ENCODE measurements at regions not wholly inside any gene's neighbourhood (a gene's known extent, or its start where the extent isn't known, plus 50 kb on each side); places are given as distances from the start of the nearest gene placed in this dataset.
A peak's percentile ranks its signal among the peaks of the same experiment; 100 is the strongest.

- Mint-ChIP-seq H3K27ac (peak overlapping the region; percentile 66; the same call in 1 of the 2 replicates), H3K9me3 (peaks cover 5% of the 10 kb centered on the region; the same call in 2 of the 3 replicates), H3K27me3 (ENCODE audit: insufficient read depth, low read depth, poor library complexity) (peaks cover 1% of the 10 kb centered on the region), H3K36me3 (ENCODE audit: low read depth) (no peaks in the 10 kb centered on the region; the same call in 1 of the 3 replicates), H3K4me1 (peaks cover 23% of the 10 kb centered on the region), H3K4me3 (no peak overlapping the region)
- H3K27me3 ChIP-seq (ENCODE audit: insufficient read depth), result no peaks in the 10 kb centered on the region
- H3K4me1 ChIP-seq (ENCODE audit: insufficient read depth), result peaks cover 30% of the 10 kb centered on the region
- no peaks in the 10 kb centered on the region for H3K36me3 ChIP-seq (ENCODE audit: insufficient read depth)
- H3F3A ChIP-seq (replicated peaks; ENCODE audit: low read depth), result no peaks in the 10 kb centered on the region
- ATAC-seq (peak; percentile 60), DNase-seq (ENCODE audit: low spot score) (peak; percentile 8)
- peak overlapping the region; percentile 70 for H2AFZ ChIP-seq
- H3K4me3 ChIP-seq, result no peak overlapping the region
- 0 out of 2 replicates have a peak, but pooled peaks cover 15% of the 10 kb centered on the region for H3K9me2 ChIP-seq (ENCODE audit: insufficient read depth)
- no peaks in the 10 kb centered on the region for H4K20me1 ChIP-seq (replicated peaks; ENCODE audit: insufficient read depth)
- no peaks in the 10 kb centered on the region for H3K79me2 ChIP-seq (replicated peaks; ENCODE audit: insufficient read depth)
- H3K27ac ChIP-seq (ENCODE audit: low read depth), result no peak overlapping the region
- TF ChIP-seq EZH2 (IDR thresholded peaks at IDR 0.05; ENCODE audit: low read depth, unreplicated experiment) (no peak), CTCF (conservative IDR thresholded peaks at IDR 0.05; ENCODE audit: low read depth in 2 of 2) (no peak), JUNB (IDR thresholded peaks at IDR 0.05; ENCODE audit: unreplicated experiment) (no peak), STAT1 (IDR thresholded peaks at IDR 0.05; ENCODE audit: unreplicated experiment) (no peak), NANOG (IDR thresholded peaks at IDR 0.05; ENCODE audit: borderline replicate concordance) (no peak), ZNF114 (CRISPR knock-in tag; IDR thresholded peaks at IDR 0.05) (no peak), ZNF462 (CRISPR knock-in tag; IDR thresholded peaks at IDR 0.05) (no peak), POLR2AphosphoS5 (IDR thresholded peaks at IDR 0.05; ENCODE audit: low read depth) (no peak), EZH2phosphoT487 (IDR thresholded peaks at IDR 0.05; ENCODE audit: unreplicated experiment) (no peak), CREB1 (CRISPR knock-in tag; IDR thresholded peaks at IDR 0.05; ENCODE audit: low read depth) (no peak), ETS1 (IDR thresholded peaks at IDR 0.05) (no peak), REST (IDR thresholded peaks at IDR 0.05; ENCODE audit: unreplicated experiment) (no peak), ZNF331 (CRISPR knock-in tag; IDR thresholded peaks at IDR 0.05; ENCODE audit: low read depth) (no peak)
- H3K4me2 ChIP-seq, result 0 out of 2 replicates have a peak overlapping the region, but pooled peaks have one; percentile 17
Measured at GRCh38 chr2:147057892-147058490, 786.8 kb upstream of the ACVR2A start.

Measured in GM23338 (cell line).